Heart left ventricle (tissue), 16 donors: ENCODE measurements at regions not wholly inside any gene's neighbourhood (a gene's known extent, or its start where the extent isn't known, plus 50 kb on each side); places are given as distances from the start of the nearest gene placed in this dataset.

Experiments
- ATAC-seq, 4 donors: fragments of 200-7000 bp; cut with Tn5 transposase; one replicate each; pipeline ENCODE4 v1.9.1; 2020 to 2022; ENCODE audit warnings: moderate library complexity in 4 of 4, mild to moderate bottlenecking in 3 of 4, moderate number of reproducible peaks in 1 of 4
- DNase-seq, 5 donors: peaks; one replicate each; pipeline ENCODE4 v3.0.0-alpha.2; 2020
- H3K27ac ChIP-seq, 12 donors: fragments of 200-600 bp; sonication (generic) in 4 of 12; one replicate each; pipeline versions ENCODE4 v1.5.0 to v1.8.0; 2016 to 2022; ENCODE audit warnings: mild to moderate bottlenecking in 2 of 12
- H3K27me3 ChIP-seq, 9 donors: fragments of 200-600 bp; sonication (generic) in 2 of 9; one replicate each; pipeline versions ENCODE4 v1.5.1 to v1.8.0; 2016 to 2022; ENCODE audit warnings: mild to moderate bottlenecking in 3 of 9
- H3K36me3 ChIP-seq, 9 donors: fragments of 200-600 bp; sonication (generic) in 2 of 9; one replicate each; pipeline versions ENCODE4 v1.5.0 to v1.8.0; 2018 to 2022; ENCODE audit warnings: mild to moderate bottlenecking in 2 of 9
- H3K4me1 ChIP-seq, 12 donors: fragments of 200-600 bp; sonication (generic) in 4 of 12; one replicate each; pipeline versions ENCODE4 v1.5.0 to v1.8.0; 2016 to 2022; ENCODE audit warnings: mild to moderate bottlenecking in 3 of 12
- H3K4me3 ChIP-seq, 12 donors: fragments of 200-600 bp; sonication (generic) in 4 of 12; one replicate each; pipeline versions ENCODE4 v1.5.0 to v1.8.0; 2017 to 2022; ENCODE audit warnings: mild to moderate bottlenecking in 9 of 12, moderate library complexity in 4 of 12
- H3K9me3 ChIP-seq, 12 donors: fragments of 200-600 bp; sonication (generic) in 4 of 12; one replicate each; pipeline versions ENCODE4 v1.5.0 to v1.8.0; 2016 to 2022; ENCODE audit warnings: mild to moderate bottlenecking in 1 of 12
- POLR2A ChIP-seq, 2 donors: fragments of 450-650 bp; IDR thresholded peaks; one replicate each; pipeline ENCODE4 v1.6.1; 2017; ENCODE audit warnings: antibody characterized with exemption in 2 of 2, mild to moderate bottlenecking in 2 of 2, moderate library complexity in 2 of 2
- WGBS, 4 donors: extraction: QIAGEN DNeasy Blood & Tissue Kit in 2 of 4; methylation state at CpG; one replicate each; pipeline versions ENCODE4 v1.1.5 to v1.1.7; 2013 to 2018; 5-methylcytosine and 5-hydroxymethylcytosine counted together
- intact Hi-C, 10 donors: fragments of 100-400 bp; cut with DNase I; formaldehyde crosslinking; loops; one replicate each; pipeline versions ENCODE4 v1.11.1 to v1.14.2; 2022
- TF ChIP-seq, protein P1 (sequence below), 12 donors: fragments of 200-600 bp; sonication (generic) in 4 of 12; IDR thresholded peaks; one replicate each; pipeline versions ENCODE4 v1.5.0 to v1.8.0; 2018 to 2022; ENCODE audit warnings: antibody characterized with exemption in 12 of 12, mild to moderate bottlenecking in 5 of 12
- donor health status: ischemic (EF 13 %, LVEDD 7.1; RV severe dilation, severe dysfunction).
- donor health status: healthy with polysubstance abuse.
- donor health status: DM: no; HTN: yes; CAD: no.
- donor health status: DM: no; HTN: no; CAD: no.
- donor health status: ischemic (EF 25% LVEDD 6.9; RV normal size, moderate dysfunction).
- donor health status: ischemic (EF 25% LVEDD 5.7; RV mildly dilated, moderate dysfunction).
- donor health status: healthy.
- donor health status: DM: yes; HTN: yes; CAD: no.
- donor health status: ischemic (EF 35%, LVEDD 5.7; RV mildly dilated, moderate dysfunction).
- donor health status: nonischemic (EF 11% LVEDD 7.7; RV severe dilation, severe dysfunction).
- donor health status: DM: yes; HTN: yes; CAD: no.
- donor health status: PGD.
- donor health status: ischemic (EF 29% LVEDD 5.4; RV normal size, mild dysfunction).
- donor health status: nonischemic (EF 23%, LVEDD 6.1; RV moderate dilation, normal function).

DNA sequence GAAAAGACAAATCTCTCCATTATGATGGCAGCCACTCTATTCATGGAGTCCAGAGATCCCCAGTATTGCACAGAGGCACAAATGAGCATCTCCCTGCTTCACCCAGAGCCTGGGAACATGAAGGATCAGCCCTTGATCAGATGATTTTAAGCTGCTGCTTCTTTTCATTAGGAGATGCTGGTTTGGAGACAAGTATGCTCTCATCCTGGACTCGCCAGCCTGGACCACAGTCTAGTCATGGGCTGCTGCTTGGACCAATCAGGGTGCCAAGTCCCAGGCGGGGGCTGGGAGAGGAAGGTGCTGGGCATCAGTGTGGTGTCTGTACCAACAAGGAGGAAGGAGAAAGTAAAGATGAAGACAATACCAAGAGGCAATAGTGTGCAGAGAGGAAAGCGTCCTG lies 195.7 kb upstream of the FOXQ1 start:
- TF ChIP-seq, protein P1, sequence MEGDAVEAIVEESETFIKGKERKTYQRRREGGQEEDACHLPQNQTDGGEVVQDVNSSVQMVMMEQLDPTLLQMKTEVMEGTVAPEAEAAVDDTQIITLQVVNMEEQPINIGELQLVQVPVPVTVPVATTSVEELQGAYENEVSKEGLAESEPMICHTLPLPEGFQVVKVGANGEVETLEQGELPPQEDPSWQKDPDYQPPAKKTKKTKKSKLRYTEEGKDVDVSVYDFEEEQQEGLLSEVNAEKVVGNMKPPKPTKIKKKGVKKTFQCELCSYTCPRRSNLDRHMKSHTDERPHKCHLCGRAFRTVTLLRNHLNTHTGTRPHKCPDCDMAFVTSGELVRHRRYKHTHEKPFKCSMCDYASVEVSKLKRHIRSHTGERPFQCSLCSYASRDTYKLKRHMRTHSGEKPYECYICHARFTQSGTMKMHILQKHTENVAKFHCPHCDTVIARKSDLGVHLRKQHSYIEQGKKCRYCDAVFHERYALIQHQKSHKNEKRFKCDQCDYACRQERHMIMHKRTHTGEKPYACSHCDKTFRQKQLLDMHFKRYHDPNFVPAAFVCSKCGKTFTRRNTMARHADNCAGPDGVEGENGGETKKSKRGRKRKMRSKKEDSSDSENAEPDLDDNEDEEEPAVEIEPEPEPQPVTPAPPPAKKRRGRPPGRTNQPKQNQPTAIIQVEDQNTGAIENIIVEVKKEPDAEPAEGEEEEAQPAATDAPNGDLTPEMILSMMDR (IDR thresholded peaks at IDR 0.05): no peak
- no peak for TF ChIP-seq POLR2A (IDR thresholded peaks at IDR 0.05)
- no peaks in the 10 kb centered on the region for H3K9me3 ChIP-seq
- no peaks in the 10 kb centered on the region for H3K36me3 ChIP-seq
- no peaks in the 10 kb centered on the region for H3K4me1 ChIP-seq
- intact Hi-C loops: no loop called here
- H3K27ac ChIP-seq: no peak overlapping the region
- ATAC-seq (no peak), DNase-seq (no peak)
- WGBS, 4 donors: 74 to 91% (median 85%) methylated on average over 3 of the region's 3 CpGs
- peaks cover 0 to 13% (median 0%) of the 10 kb centered on the region in 9 donors for H3K27me3 ChIP-seq
- no peak overlapping the region for H3K4me3 ChIP-seq

DNA sequence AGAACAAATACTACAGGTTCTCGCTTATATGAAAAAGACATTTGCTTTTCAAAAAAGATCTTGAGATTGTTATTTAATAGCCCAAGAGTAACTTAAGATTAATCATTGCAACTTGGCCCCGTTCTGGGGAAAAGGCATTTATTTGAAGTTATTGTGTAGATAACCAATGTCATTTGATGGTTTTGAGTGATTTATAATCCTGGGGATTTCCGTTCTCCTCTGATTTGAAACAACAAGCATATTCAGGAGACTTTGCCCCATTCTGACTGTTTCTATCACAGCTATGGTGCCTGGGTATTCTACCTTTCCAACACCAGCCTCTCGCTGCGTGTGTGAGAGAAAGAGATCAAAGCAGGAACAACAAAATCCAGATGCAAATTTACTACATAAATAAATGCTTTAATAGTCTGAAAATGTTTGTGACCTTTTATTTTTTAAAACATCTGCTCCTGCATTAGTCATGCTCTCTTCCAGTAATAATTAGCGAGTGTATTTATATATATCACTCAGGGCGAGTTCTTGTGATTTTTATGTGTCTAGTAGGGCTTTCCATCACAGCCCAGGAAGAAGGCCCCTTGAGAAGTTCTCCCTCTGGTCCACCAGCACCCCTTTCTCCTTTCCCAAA lies 197.9 kb upstream of the FOXQ1 start:
- Histone ChIP-seq H3K27ac (no peak overlapping the region), H3K27me3 (peaks cover 0 to 13% (median 0%) of the 10 kb centered on the region in 9 donors), H3K4me1 (no peaks in the 10 kb centered on the region), H3K9me3 (no peaks in the 10 kb centered on the region), H3K36me3 (no peaks in the 10 kb centered on the region), H3K4me3 (no peak overlapping the region)
- no peak for TF ChIP-seq POLR2A (IDR thresholded peaks at IDR 0.05)
- TF ChIP-seq, protein P1 (IDR thresholded peaks at IDR 0.05): no peak
- no peak for DNase-seq
- no peak for ATAC-seq
- 87 to 91% (median 88%) methylated on average over 7 of the region's 7 CpGs for WGBS, 4 donors
- intact Hi-C loops: no loop called here

- 62 to 79% (median 73%) methylated on average over 6 of the region's 6 CpGs for WGBS, 4 donors
- no peak for TF ChIP-seq POLR2A (IDR thresholded peaks at IDR 0.05)
- TF ChIP-seq, protein P1 (IDR thresholded peaks at IDR 0.05): no peak
- no peak for ATAC-seq
- Histone ChIP-seq H3K9me3 (peaks cover 0 to 2% (median 0%) of the 10 kb centered on the region in 12 donors), H3K27me3 (peaks cover 0 to 9% (median 0%) of the 10 kb centered on the region in 9 donors), H3K27ac (no peak overlapping the region), H3K4me1 (no peaks in the 10 kb centered on the region), H3K4me3 (no peak overlapping the region), H3K36me3 (no peaks in the 10 kb centered on the region)
- DNase-seq: no peak
- intact Hi-C loops: no loop called here
Measured at GRCh38 chr6:1111361-1111760, 200.5 kb upstream of the FOXQ1 start.

DNA sequence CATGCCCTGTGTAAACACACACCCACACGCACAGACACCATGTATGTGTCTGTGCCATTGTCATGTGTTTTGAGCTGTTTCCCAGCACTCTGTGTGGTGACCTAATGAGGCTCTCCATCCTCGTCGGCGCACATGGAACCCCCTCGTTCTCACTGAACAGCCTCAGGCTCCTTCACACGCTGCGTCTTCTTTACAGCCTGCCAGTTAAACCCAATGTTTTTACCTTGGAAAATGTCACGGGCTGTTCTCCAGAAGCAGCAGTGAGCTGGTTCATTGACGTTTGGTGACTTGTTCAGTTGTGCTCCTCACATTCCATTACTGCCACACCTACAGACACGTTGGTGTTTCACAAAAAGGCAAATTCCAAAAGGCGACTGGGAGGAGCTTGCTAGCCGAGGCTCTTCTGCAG lies 201.0 kb upstream of the FOXQ1 start:
- intact Hi-C loops: no loop called here
- WGBS, 4 donors: 77 to 82% (median 78%) methylated on average over 12 of the region's 12 CpGs

More for the DNA sequence above, 201.0 kb upstream of the FOXQ1 start:
- no peak overlapping the region for H3K4me3 ChIP-seq
- ATAC-seq (no peak), DNase-seq (no peak)
- peaks cover 0 to 9% (median 0%) of the 10 kb centered on the region in 9 donors for H3K27me3 ChIP-seq
- no peak for TF ChIP-seq POLR2A (IDR thresholded peaks at IDR 0.05)
- TF ChIP-seq, protein P1 (IDR thresholded peaks at IDR 0.05): no peak
- H3K36me3 ChIP-seq: no peaks in the 10 kb centered on the region
- H3K27ac ChIP-seq: no peak overlapping the region
- no peaks in the 10 kb centered on the region for H3K4me1 ChIP-seq
- peaks cover 0 to 4% (median 0%) of the 10 kb centered on the region in 12 donors for H3K9me3 ChIP-seq
